Cerebellar cortex (tissue), 1 donor: ENCODE measurements at regions not wholly inside any gene's neighbourhood (a gene's known extent, or its start where the extent isn't known, plus 50 kb on each side); places are given as distances from the start of the nearest gene placed in this dataset.
A peak's percentile ranks its signal among the peaks of the same experiment; 100 is the strongest.

ENCODE experiments used
- DNase-seq: peaks from one replicate; pipeline ENCODE4 v3.0.0-alpha.2; 2015; ENCODE audit warnings: low spot score

DNA sequence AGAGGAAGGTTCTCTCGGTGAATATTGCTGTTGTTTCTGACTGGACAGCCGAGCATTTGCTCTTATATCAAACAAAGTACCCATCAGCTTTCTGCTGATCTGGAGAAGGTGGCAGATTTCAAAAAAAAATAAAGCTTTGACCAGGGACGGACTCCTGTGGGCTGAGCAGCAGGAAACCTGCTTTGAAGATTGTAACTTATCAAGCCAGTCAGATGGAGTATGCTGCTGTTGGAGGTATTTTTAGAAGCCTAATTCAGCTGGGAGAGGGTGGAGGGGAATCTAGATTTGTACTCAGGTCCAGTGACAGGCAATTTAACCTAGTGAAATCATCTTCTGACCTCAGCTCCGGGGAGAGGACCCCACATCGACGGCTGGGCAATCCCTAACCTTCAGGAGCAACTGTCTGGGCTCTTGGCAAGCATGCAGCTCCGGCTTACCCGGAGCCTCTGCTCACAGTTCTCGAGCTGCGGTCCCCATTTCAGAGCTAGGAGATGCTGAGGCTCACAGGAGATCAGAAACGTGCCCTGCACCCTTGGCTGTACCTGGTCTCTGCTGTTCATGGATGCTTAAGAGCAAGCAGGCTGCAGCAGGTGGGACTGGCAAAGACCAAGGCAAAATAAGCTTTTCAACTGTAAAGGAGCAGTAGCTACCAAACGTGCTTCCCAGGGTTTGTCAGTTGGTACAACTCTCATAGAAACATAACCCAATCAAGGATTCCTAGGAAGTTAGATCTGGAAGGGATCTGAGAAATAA lies 89.3 kb upstream of the ST8SIA2 start:
- DNase-seq: no peak

DNA sequence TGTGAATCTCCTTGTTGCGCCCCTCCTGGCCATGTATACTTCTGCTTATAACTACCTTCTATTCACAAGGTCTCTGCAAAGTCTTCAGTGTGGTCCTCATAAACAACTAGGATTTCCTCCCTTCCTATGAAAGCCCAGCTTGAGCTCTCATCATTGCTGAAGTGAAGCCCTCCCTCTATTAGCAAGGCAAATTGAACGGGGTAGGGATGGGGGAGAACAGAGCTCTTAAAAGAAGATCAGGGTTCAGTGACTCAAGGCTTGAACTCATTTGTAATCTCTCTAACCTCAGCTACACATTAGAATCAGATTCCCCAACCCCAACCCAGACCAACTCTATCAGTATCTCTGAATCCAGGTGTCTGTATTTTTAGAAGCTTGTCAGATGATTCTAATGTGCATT lies 88.3 kb upstream of the ST8SIA2 start:
- DNase-seq: no peak

DNA sequence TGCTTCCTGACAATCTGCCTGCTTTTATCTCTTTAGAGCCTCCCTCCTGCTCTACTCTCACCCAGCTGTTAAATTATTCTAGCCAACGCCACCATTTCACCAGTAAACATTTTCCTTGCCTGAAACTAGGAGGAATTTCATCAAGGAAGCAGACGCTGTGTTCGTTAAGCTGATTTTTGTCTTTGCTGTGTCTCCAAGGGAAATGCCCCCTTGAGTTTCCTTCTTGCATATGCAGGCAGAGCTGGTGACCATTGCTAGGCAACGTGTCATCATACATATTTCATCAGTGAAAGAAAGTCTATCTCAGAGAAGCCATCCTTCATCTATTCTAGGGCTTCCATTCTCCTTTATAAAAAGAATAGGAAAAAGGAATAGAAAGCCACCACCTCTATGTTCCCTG lies 87.0 kb upstream of the ST8SIA2 start:
- DNase-seq: no peak

DNA sequence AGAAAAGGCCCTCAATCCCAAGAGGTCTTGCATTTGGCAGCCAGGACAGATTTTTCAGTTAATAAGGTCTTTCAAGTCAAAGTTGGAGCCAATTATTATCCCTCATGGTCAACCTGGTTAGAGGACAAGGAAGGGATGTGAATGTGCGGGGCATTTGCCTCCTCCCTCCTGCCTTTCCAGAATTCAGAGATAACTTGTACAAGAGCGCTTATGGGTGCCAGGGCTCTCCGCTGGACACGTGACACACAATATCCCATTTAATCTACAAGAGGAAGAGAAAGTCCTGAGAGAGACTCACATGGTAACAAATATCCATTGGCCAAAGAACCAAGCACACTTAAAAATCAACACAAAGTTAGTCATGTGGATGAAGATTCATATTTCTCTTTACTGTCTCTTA lies 78.5 kb upstream of the ST8SIA2 start:
- no peak for DNase-seq

DNA sequence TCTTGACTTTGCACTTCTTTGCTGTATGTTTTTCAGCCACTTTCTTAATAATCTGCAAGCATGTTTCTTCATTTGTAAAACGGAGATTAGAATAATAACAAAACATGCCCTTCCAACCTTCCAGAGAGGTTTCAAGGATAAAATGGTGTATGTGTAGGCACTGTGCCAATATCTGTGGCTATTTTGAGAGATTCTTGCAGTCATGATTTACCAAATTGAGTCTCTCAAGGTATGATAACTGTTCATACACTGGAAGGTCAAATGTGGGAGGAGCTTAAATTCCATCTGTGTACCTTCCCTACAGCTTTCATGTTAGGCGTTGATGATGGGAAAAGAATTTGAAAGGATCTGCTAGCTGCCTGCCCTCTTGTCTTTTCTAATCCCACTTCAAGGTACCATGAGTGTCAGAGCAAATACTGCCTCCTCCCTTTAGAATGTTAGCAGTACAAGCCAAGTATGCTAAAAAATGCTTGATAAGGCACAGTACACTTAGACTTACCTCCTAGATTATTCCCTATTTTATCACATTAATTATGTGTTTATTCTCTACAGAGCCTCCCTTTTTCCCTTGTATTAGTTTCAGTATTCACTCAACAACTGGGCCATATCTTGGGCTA lies 78.0 kb upstream of the ST8SIA2 start:
- no peak for DNase-seq

DNA sequence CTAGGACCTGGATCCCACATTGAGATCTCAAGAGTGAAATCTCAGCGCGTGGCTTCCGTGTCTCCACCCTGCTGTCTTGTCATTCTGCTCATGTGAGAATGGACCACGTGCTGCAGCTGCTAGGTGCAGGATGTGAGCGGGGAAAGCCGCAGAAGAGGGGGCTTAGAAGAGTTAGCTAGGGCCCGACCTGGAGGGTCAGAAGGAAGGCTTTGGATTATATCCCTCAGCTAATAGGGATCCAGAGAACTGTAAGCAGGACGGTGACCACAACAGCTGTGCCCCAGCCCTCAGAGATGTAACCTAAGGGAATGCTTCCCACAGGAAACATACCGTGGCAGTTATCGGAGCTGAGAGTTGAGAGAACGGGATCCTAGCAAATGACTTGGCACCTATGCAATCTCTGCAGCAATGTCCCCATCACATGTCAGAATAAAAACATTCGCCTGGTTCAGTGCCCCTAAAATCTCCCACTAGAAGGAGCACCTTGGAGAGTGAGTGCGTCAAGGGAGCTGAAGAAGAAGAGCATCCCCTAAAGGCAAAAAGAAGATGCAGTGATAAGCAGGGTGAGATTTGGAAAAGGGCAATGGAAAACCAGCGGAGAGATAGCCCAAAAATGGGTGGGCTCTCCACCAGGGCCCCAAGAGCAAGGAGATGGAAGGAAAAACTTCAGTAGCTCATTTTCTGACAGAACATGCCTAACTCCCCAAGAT lies 76.9 kb upstream of the ST8SIA2 start:
- no peak for DNase-seq

DNA sequence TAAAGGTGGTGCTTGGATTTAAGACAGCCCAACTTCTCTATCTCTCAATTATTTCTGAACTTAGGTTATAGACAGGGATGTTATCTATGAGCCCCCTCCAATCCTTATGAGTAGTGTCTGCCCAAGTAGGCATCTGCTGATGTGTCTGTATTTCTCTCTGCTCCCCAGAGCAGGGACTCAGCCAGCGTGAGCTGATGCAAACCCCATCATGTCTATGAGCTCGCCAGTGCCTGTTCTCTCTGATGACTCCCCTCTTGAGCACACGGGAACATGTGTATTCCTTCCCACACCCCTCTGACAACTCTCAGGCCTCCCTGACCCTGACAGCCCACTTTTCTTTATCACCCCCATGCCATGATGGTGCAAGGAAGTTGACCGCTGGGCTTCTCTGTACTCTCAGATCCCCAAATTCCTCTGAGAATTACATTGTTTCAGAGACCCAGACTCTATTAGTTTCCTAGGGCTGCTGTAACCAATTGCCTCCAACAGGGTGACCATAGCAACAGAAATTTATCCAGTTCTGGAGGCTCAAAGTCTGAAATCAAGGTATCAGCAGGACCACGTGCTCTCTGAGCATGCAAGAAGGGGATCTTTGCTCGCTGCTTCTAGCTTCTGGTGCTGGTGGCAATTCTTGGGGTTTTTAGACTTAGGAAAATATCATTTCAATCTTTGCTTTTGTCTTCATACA lies 73.5 kb upstream of the ST8SIA2 start:
- no peak for DNase-seq

DNA sequence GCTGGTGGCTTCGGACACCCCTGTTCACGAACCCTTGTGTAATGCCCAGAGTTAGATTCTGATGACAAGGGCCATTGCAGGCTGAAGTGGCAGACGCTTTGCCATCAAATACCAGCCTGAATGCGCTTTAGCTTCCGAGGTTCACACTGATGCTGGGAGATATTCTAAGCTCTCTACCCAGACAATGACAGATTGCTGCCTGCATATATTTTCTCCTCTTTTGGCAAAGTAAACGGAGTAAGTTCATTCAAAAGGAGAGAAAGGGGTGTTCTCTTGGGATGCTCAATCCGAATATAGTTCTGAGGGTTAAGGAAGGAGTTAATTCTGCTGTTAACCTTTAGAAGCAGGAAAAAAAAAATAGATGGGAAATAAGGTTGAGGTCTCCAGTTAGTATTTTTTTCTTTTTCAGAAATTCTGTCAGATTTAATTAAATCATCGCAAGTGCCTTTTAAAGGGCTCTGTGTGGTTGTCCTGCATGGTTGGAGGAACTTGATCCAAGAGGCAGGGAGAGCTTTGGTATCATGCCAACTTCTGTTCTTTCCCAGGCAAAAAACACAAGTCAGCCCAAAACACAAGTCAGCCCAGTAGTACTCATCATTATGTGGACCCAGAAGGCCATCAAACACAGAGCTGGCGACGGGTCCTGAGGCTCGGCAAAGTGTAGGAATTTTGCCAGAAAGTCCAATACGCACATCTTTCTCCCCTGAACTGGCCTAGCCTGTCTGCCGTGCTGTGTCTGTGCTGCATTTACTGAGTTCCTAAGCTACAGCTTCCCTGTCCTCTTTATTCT lies 70.9 kb upstream of the ST8SIA2 start:
- peak; percentile 92 for DNase-seq

DNA sequence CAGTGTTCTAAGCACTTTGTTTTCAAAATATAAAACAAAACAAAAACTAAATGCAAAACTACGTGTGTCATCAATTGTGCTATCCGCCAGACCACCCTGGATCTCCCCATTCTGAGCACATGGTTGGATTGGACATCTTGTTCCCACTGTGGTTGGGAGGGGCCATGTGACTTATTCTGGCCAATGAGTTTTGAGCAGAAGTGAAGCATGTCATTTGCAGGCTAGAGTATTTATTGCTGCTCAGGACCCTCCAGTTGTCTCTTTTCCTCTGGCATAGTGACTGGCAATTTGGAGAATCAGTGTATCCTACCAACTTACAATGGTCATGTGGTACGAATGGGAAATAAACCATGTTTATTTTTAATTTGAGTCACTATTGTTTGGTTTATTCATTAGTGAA lies 70.2 kb upstream of the ST8SIA2 start:
- DNase-seq: peak; percentile 9

DNA sequence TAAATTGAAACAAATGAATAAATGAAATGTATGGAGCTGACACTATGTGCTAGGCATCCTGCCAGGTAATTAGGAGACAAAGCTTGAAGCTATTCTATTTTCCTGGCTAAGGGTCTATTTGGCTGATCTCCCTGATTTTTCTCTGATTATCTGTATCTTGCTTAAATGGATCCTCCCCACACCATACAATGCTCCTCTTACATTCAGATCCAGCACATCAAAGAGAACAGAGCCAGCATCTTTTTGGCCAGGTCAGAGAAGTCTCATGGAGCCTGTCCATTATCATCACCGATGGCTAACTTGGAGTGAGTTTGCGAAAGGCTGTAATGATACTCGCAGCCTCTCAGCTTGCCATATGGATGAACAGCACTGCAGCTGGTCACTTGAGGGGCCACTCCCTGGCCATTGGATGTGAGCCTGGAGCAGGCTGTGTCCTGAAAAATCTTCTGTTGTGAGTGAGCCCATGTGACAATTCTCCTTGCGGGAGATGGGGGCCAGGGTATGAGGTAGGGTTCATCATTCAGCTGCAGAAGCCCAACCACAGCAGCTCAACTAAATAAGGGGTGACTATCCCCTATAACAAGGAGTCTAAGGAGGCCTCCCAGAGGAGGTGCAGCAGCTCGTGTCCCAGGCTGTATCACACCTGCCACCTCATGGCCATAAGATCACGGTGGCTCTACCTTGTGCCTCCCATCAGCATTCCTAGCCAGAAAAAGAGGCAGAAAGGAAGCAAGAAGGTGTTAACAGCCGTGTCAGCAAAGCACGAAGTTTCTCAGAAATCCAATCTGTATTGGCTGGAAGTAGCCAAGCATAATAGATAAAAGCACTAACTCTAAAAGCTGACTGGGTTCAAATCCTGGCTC lies 69.3 kb upstream of the ST8SIA2 start:
- DNase-seq: peak; percentile 59

DNA sequence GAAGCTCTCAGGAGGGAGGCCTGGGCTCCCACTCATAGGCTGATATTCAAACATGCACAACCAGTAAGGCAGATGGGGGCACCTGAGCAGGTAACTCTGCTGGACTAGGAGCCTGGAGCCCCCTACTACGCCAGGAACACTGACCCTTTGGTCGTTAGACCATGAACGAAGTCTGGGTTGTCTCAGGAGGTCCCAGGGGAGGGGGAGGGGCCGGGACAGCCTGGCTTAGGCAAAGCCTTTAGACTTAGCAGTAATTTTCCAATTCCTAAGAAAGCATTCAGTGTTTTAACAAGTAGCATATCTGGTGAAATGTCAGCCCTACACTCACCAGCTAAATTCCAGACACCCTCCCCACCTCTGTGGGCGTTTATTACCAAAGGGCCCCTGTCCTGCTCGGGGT lies 67.4 kb upstream of the ST8SIA2 start:
- DNase-seq: no peak

DNA sequence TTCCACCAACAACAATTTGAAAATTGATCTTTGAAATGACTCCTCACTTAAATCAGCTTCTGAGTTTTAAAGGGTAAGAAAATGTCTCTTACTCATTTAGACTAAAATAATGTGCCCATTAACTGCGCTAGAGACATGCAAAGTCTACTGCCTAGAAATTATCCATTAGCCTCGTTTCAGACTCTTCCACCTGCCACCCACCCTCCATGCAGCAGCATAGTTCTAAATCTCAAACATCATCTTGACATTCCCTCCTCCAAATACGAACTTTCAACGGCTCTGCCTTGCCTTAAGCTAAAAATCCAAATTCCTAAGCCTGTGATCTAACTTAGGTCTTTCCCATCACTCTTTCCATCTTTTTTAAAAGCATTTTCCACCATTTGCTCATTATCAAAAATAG lies 66.6 kb upstream of the ST8SIA2 start:
- DNase-seq: no peak

DNA sequence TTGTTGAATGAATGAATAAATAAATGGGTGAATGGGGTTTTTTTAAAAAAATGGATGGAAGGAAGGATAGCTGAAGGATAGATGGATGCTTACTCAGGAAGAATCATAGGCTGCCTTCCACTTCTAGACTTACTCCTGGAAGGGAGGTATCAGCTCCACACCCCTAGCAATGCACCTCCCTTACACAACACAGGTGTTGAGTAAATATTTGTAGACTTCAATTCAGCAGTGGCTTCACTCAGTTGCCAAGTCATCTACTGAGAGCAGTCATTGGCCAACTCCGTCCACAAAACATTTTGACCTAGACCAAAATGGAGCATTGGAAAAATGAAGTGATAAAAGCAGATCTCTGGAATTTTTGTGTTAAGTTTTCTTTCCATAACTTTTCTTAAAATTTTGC lies 65.5 kb upstream of the ST8SIA2 start:
- no peak for DNase-seq

DNA sequence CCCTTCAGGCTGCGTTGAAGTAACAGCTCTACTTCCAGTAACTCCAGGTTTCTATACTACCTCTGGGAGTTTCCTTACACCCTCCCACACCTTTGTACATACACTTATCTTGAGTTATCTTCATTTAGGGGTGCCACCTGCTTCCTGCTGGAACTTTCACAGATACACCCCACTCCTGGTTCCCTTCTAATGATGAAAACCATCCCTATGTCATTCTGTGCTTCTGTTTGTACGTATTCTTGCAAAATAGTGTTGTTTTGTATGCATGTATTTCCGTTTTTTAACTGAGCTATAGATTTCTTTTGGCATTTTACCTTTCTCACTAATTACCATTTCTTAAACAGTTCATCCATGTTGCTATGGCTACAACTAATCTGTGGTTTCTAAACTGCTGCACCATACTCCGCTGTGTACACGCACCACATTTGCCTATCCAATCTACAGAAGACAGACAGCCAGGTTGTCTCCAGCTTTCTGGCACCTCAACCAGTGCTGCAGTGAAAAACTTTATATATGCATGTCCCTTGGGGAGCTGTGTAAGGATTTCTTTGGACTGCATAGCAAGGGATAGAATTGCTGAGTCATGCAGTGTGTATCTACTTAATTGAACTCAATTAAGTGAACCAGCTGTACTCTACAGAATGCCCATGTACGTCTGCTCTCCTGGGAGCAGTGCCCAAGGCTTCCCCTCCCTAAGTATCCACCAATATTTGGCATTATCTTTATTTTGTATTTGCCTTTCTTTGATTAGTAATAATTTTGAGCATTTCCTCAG lies 61.4 kb upstream of the ST8SIA2 start:
- no peak for DNase-seq

DNA sequence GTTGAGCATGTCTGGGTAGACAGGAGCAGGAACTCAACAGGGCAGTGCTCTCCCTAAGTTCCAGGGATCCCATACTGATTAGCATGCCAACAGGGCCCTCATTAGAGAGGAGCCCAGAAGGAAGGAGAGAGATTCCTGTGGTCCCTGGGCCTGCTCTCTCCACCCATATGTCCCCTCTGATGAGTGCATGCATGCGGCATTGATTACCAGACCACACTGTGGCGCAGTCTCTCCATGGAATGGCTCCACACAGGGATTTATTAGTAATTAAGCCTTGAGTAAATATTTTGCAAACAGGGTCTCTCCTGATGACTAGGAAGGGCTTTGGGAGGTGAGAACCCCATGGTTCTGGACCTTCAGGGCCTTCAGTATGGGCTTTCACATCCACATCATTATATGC lies 60.0 kb upstream of the ST8SIA2 start:
- DNase-seq: no peak

DNA sequence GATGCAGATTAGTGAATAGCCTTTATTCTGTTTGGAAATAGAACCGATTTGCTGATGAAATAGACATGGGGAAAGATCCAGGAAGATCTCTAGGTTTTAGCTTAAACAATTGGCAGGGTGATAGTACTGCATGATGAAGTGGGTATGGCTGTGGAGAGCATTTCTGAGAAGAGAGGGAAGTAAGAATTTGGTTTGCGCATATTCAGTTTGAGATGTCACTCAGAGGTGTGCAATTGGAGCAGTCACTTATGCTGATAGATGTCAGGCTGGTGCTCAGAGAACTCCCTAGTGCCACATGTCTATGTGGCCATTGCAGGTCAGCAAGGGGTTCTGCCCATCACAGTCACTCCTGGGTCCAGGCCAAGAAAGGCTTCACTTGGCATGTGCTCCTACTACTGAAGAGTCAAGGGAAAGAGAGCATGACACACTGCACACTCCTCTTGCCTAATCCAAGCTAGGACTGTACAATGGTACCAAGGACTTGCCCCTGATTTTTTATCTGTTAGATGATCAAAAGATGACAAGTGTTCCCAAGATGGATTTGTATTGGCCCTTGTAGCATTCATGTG lies 57.2 kb upstream of the ST8SIA2 start:
- no peak for DNase-seq

DNA sequence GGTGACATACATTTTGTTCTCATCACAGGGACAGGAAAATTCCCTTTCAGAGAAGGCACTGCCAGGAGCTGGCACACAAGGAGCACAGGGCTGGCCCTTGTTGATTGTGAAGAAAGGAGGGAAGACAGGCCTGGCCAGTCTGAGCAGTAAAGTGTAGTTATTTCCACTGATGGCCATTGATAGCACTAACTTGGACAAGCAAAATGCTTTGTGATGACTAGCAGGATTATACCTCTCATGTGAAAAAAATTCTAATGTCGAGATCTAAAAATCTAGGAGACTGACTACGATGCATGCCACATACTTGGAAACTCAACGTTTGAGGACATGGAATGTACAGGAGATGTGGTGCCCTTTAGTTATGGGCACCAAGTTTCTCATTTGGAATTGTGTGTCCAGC lies 54.3 kb upstream of the ST8SIA2 start:
- no peak for DNase-seq
